ENCODE measurements at regions not wholly inside any gene's neighbourhood (a gene's known extent, or its start where the extent isn't known, plus 50 kb on each side); places are given as distances from the start of the nearest gene placed in this dataset.

DNA sequence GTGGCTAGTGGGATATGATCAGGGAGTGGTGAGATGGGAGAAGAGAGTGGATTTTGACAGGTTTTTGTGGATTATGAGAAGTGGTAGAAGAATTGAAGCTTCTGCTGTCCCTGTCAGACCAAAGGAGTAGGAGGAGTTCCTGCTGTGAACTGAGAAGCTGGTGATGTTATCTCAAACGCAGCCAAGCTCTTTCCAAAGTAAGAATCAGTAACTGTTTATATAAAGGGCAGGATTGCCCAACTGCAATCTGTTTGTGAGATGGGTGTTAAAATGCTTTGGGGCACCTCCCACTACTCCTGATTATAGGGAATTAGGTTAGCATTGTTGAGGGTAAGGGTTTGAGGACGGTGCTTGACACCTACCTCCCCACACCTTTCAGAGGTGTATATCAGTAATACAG lies 60.5 kb upstream of the USP25 start:
- Histone ChIP-seq H3K79me2 (replicated peaks; ENCODE audit: insufficient read depth) (no peaks in the 10 kb centered on the region), H3F3A (replicated peaks; ENCODE audit: low read depth) (no peaks in the 10 kb centered on the region), H3K27me3 (ENCODE audit: insufficient read depth) (no peaks in the 10 kb centered on the region), H3K4me2 (no peak overlapping the region), H3K36me3 (ENCODE audit: insufficient read depth) (no peaks in the 10 kb centered on the region), H3K27ac (ENCODE audit: low read depth) (no peak overlapping the region), H3K4me1 (ENCODE audit: insufficient read depth) (no peaks in the 10 kb centered on the region), H4K20me1 (replicated peaks; ENCODE audit: insufficient read depth) (no peaks in the 10 kb centered on the region), H2AFZ (no peak overlapping the region), H3K4me3 (no peak overlapping the region), H3K9me2 (ENCODE audit: insufficient read depth) (0 out of 2 replicates have a peak, but pooled peaks cover 3% of the 10 kb centered on the region)
- TF ChIP-seq ZNF331 (CRISPR knock-in tag; IDR thresholded peaks at IDR 0.05; ENCODE audit: low read depth) (no peak), EZH2 (IDR thresholded peaks at IDR 0.05; ENCODE audit: low read depth, unreplicated experiment) (no peak), JUNB (IDR thresholded peaks at IDR 0.05; ENCODE audit: unreplicated experiment) (no peak), POLR2AphosphoS5 (IDR thresholded peaks at IDR 0.05; ENCODE audit: low read depth) (no peak), STAT1 (IDR thresholded peaks at IDR 0.05; ENCODE audit: unreplicated experiment) (no peak), EZH2phosphoT487 (IDR thresholded peaks at IDR 0.05; ENCODE audit: unreplicated experiment) (no peak), ZNF114 (CRISPR knock-in tag; IDR thresholded peaks at IDR 0.05) (no peak)
- TF ChIP-seq, protein P1, sequence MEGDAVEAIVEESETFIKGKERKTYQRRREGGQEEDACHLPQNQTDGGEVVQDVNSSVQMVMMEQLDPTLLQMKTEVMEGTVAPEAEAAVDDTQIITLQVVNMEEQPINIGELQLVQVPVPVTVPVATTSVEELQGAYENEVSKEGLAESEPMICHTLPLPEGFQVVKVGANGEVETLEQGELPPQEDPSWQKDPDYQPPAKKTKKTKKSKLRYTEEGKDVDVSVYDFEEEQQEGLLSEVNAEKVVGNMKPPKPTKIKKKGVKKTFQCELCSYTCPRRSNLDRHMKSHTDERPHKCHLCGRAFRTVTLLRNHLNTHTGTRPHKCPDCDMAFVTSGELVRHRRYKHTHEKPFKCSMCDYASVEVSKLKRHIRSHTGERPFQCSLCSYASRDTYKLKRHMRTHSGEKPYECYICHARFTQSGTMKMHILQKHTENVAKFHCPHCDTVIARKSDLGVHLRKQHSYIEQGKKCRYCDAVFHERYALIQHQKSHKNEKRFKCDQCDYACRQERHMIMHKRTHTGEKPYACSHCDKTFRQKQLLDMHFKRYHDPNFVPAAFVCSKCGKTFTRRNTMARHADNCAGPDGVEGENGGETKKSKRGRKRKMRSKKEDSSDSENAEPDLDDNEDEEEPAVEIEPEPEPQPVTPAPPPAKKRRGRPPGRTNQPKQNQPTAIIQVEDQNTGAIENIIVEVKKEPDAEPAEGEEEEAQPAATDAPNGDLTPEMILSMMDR (conservative IDR thresholded peaks at IDR 0.05; ENCODE audit: low read depth in 2 of 2): no peak
- TF ChIP-seq, protein P2, sequence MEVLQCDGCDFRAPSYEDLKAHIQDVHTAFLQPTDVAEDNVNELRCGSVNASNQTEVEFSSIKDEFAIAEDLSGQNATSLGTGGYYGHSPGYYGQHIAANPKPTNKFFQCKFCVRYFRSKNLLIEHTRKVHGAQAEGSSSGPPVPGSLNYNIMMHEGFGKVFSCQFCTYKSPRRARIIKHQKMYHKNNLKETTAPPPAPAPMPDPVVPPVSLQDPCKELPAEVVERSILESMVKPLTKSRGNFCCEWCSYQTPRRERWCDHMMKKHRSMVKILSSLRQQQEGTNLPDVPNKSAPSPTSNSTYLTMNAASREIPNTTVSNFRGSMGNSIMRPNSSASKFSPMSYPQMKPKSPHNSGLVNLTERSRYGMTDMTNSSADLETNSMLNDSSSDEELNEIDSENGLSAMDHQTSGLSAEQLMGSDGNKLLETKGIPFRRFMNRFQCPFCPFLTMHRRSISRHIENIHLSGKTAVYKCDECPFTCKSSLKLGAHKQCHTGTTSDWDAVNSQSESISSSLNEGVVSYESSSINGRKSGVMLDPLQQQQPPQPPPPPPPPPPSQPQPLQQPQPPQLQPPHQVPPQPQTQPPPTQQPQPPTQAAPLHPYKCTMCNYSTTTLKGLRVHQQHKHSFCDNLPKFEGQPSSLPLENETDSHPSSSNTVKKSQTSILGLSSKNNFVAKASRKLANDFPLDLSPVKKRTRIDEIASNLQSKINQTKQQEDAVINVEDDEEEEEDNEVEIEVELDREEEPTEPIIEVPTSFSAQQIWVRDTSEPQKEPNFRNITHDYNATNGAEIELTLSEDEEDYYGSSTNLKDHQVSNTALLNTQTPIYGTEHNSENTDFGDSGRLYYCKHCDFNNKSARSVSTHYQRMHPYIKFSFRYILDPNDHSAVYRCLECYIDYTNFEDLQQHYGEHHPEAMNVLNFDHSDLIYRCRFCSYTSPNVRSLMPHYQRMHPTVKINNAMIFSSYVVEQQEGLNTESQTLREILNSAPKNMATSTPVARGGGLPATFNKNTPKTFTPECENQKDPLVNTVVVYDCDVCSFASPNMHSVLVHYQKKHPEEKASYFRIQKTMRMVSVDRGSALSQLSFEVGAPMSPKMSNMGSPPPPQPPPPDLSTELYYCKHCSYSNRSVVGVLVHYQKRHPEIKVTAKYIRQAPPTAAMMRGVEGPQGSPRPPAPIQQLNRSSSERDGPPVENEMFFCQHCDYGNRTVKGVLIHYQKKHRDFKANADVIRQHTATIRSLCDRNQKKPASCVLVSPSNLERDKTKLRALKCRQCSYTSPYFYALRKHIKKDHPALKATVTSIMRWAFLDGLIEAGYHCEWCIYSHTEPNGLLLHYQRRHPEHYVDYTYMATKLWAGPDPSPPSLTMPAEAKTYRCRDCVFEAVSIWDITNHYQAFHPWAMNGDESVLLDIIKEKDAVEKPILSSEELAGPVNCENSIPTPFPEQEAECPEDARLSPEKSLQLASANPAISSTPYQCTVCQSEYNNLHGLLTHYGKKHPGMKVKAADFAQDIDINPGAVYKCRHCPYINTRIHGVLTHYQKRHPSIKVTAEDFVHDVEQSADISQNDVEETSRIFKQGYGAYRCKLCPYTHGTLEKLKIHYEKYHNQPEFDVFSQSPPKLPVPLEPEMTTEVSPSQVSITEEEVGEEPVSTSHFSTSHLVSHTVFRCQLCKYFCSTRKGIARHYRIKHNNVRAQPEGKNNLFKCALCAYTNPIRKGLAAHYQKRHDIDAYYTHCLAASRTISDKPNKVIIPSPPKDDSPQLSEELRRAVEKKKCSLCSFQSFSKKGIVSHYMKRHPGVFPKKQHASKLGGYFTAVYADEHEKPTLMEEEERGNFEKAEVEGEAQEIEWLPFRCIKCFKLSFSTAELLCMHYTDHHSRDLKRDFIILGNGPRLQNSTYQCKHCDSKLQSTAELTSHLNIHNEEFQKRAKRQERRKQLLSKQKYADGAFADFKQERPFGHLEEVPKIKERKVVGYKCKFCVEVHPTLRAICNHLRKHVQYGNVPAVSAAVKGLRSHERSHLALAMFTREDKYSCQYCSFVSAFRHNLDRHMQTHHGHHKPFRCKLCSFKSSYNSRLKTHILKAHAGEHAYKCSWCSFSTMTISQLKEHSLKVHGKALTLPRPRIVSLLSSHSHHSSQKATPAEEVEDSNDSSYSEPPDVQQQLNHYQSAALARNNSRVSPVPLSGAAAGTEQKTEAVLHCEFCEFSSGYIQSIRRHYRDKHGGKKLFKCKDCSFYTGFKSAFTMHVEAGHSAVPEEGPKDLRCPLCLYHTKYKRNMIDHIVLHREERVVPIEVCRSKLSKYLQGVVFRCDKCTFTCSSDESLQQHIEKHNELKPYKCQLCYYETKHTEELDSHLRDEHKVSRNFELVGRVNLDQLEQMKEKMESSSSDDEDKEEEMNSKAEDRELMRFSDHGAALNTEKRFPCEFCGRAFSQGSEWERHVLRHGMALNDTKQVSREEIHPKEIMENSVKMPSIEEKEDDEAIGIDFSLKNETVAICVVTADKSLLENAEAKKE (CRISPR knock-in tag; IDR thresholded peaks at IDR 0.05): no peak
- H3K9me3 Mint-ChIP-seq: no peaks in the 10 kb centered on the region
- no peak overlapping the region for H3K27ac Mint-ChIP-seq
- no peak overlapping the region for H3K4me3 Mint-ChIP-seq
- ATAC-seq: no peak
- H3K36me3 Mint-ChIP-seq (ENCODE audit: low read depth): no peaks in the 10 kb centered on the region
- H3K4me1 Mint-ChIP-seq: no peaks in the 10 kb centered on the region
- H3K27me3 Mint-ChIP-seq (ENCODE audit: insufficient read depth, low read depth, poor library complexity): peaks cover 2% of the 10 kb centered on the region
- no peak for DNase-seq (ENCODE audit: low spot score)

Measured in GM23338 (cell line).